ENCODE measurements at regions not wholly inside any gene's neighbourhood (a gene's known extent, or its start where the extent isn't known, plus 50 kb on each side); places are given as distances from the start of the nearest gene placed in this dataset.

DNA sequence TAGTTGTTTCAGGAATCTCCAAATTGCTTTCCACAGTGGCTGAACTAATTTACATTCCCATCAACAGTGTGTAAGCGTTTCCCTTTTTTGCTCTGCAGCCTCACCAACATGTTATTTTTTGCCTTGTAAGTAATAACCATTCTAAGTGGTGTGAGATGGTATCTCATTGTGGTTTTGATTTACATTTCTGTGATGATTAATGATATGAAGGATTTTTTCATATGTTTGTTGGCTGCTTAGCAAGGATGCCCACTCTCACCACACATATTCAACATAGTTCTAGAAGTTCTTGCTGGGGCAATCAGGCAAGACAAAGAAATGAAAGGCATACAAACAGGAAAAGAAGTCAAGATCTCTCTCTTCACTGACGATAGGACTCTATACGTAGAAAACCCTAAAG, 472.4 kb downstream of the ZNF674 start:
- TF ChIP-seq POLR2A (IDR thresholded peaks at IDR 0.05), result no peak
- TF ChIP-seq, protein P1, sequence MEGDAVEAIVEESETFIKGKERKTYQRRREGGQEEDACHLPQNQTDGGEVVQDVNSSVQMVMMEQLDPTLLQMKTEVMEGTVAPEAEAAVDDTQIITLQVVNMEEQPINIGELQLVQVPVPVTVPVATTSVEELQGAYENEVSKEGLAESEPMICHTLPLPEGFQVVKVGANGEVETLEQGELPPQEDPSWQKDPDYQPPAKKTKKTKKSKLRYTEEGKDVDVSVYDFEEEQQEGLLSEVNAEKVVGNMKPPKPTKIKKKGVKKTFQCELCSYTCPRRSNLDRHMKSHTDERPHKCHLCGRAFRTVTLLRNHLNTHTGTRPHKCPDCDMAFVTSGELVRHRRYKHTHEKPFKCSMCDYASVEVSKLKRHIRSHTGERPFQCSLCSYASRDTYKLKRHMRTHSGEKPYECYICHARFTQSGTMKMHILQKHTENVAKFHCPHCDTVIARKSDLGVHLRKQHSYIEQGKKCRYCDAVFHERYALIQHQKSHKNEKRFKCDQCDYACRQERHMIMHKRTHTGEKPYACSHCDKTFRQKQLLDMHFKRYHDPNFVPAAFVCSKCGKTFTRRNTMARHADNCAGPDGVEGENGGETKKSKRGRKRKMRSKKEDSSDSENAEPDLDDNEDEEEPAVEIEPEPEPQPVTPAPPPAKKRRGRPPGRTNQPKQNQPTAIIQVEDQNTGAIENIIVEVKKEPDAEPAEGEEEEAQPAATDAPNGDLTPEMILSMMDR (IDR thresholded peaks at IDR 0.05), result no peak
